Activated naive CD4-positive, alpha-beta T cell treated with anti-CD3 and anti-CD28 coated beads for 36 hours (primary cell): ENCODE measurements at regions not wholly inside any gene's neighbourhood (a gene's known extent, or its start where the extent isn't known, plus 50 kb on each side); places are given as distances from the start of the nearest gene placed in this dataset.

Experiments
- CTCF ChIA-PET: fragments of 350-600 bp; sonication (Branson Sonifier 250); formaldehyde crosslinking; loops from one replicate; lab custom pipeline; 2021; ENCODE audit warnings: antibody characterized with exemption; lab: Charles Lee
- DNase-seq: peaks from one replicate; pipeline ENCODE4 v3.0.0-alpha.2; 2020
- H3K27ac Mint-ChIP-seq: one replicate; pipeline ENCODE4 v1.8.0; 2021; ENCODE audit warnings: mild to moderate bottlenecking, mixed read lengths
- H3K27me3 Mint-ChIP-seq: one replicate; pipeline ENCODE4 v1.8.0; 2021; ENCODE audit warnings: low read depth, mixed read lengths
- H3K36me3 Mint-ChIP-seq: one replicate; pipeline ENCODE4 v1.8.0; 2021; ENCODE audit warnings: low read depth, mixed read lengths
- H3K4me1 Mint-ChIP-seq: one replicate; pipeline ENCODE4 v1.8.0; 2021; ENCODE audit warnings: low read depth, mixed read lengths
- H3K4me3 Mint-ChIP-seq: one replicate; pipeline ENCODE4 v1.8.0; 2021; ENCODE audit warnings: mild to moderate bottlenecking, moderate library complexity, mixed read lengths
- H3K9me3 Mint-ChIP-seq: one replicate; pipeline ENCODE4 v1.8.0; 2021; ENCODE audit warnings: mixed read lengths
- intact Hi-C: fragments of 100-400 bp; cut with micrococcal nuclease; formaldehyde crosslinking; loops from one replicate; pipeline ENCODE4 v1.15.1; 2023

GRCh38 chr10:30793093-30793492 is 163.5 kb upstream of the LYZL2 start:
- peaks cover 35% of the 10 kb centered on the region for H3K4me1 Mint-ChIP-seq

GRCh38 chr10:30792025-30792424 is 162.5 kb upstream of the LYZL2 start:
- peaks cover 4% of the 10 kb centered on the region for H3K36me3 Mint-ChIP-seq
- peak overlapping the region; percentile 70 for H3K27ac Mint-ChIP-seq
- CTCF ChIA-PET: interaction anchor here (1.0 kb wide), 1 partner anchor 8 kb away, joined by 3 read pairs; no protein-coding TSS in a partner anchor
- H3K27me3 Mint-ChIP-seq: no peaks in the 10 kb centered on the region
- H3K4me3 Mint-ChIP-seq: no peak overlapping the region
- H3K9me3 Mint-ChIP-seq: peaks cover 3% of the 10 kb centered on the region
- intact Hi-C loops: no loop called here
- DNase-seq: no peak
- peaks cover 36% of the 10 kb centered on the region for H3K4me1 Mint-ChIP-seq

More at GRCh38 chr10:30793093-30793492, 163.5 kb upstream of the LYZL2 start:
- no peak for DNase-seq
- Mint-ChIP-seq H3K4me3 (no peak overlapping the region), H3K9me3 (peaks cover 3% of the 10 kb centered on the region), H3K36me3 (peaks cover 4% of the 10 kb centered on the region), H3K27me3 (no peaks in the 10 kb centered on the region), H3K27ac (peak overlapping the region; percentile 0)
- intact Hi-C loops: no loop called here
- CTCF ChIA-PET: no interaction called here

- no peak for DNase-seq
- CTCF ChIA-PET: no interaction called here
- Mint-ChIP-seq H3K4me1 (peaks cover 36% of the 10 kb centered on the region), H3K36me3 (peaks cover 4% of the 10 kb centered on the region), H3K4me3 (no peak overlapping the region), H3K9me3 (peaks cover 3% of the 10 kb centered on the region), H3K27ac (peak overlapping the region; percentile 38), H3K27me3 (no peaks in the 10 kb centered on the region)
- intact Hi-C loops: no loop called here
These were observed 161.7 kb upstream of the LYZL2 start for GRCh38 chr10:30791197-30791611.

- peaks cover 4% of the 10 kb centered on the region for H3K36me3 Mint-ChIP-seq
- H3K4me3 Mint-ChIP-seq: no peak overlapping the region
- peaks cover 3% of the 10 kb centered on the region for H3K9me3 Mint-ChIP-seq
These were observed 160.3 kb upstream of the LYZL2 start for GRCh38 chr10:30789806-30790205.

GRCh38 chr10:30788307-30788706 is 158.8 kb upstream of the LYZL2 start:
- peaks cover 45% of the 10 kb centered on the region for H3K4me1 Mint-ChIP-seq
- CTCF ChIA-PET: no interaction called here

More at GRCh38 chr10:30789806-30790205, 160.3 kb upstream of the LYZL2 start:
- intact Hi-C loops: loop anchor here (10.0 kb wide), 1 partner anchor 565 kb away; no protein-coding TSS in a partner anchor
- Mint-ChIP-seq H3K27ac (peak overlapping the region; percentile 10), H3K4me1 (peaks cover 38% of the 10 kb centered on the region), H3K27me3 (no peaks in the 10 kb centered on the region)
- CTCF ChIA-PET: interaction anchor here (0.7 kb wide), 1 partner anchor 118 kb away, joined by 6 read pairs; no protein-coding TSS in a partner anchor
- peak; percentile 41 for DNase-seq

GRCh38 chr10:30786906-30787305 is 157.4 kb upstream of the LYZL2 start:
- intact Hi-C loops: loop anchor here (10.0 kb wide), 1 partner anchor 568 kb away; no protein-coding TSS in a partner anchor
- peaks cover 3% of the 10 kb centered on the region for H3K9me3 Mint-ChIP-seq
- H3K36me3 Mint-ChIP-seq: peaks cover 4% of the 10 kb centered on the region
- no peaks in the 10 kb centered on the region for H3K27me3 Mint-ChIP-seq
- H3K27ac Mint-ChIP-seq: no peak overlapping the region
- no peak overlapping the region for H3K4me3 Mint-ChIP-seq
- peaks cover 38% of the 10 kb centered on the region for H3K4me1 Mint-ChIP-seq
- DNase-seq: no peak
- CTCF ChIA-PET: interaction anchor here (0.9 to 3.0 kb wide), 2 partner anchors 205 to 704 kb away, joined by 3 to 11 read pairs; no protein-coding TSS in a partner anchor

More at GRCh38 chr10:30788307-30788706, 158.8 kb upstream of the LYZL2 start:
- peaks cover 3% of the 10 kb centered on the region for H3K9me3 Mint-ChIP-seq
- DNase-seq: peak; percentile 48
- H3K36me3 Mint-ChIP-seq: peaks cover 4% of the 10 kb centered on the region
- intact Hi-C loops: loop anchor here (10.0 kb wide), 1 partner anchor 566 kb away; no protein-coding TSS in a partner anchor
- H3K27me3 Mint-ChIP-seq: no peaks in the 10 kb centered on the region
- H3K4me3 Mint-ChIP-seq: no peak overlapping the region
- no peak overlapping the region for H3K27ac Mint-ChIP-seq

- no peak for DNase-seq
- peaks cover 3% of the 10 kb centered on the region for H3K9me3 Mint-ChIP-seq
- intact Hi-C loops: loop anchor here (10.0 kb wide), 1 partner anchor 569 kb away; no protein-coding TSS in a partner anchor
- CTCF ChIA-PET: interaction anchor here (0.9 to 3.0 kb wide), 3 partner anchors 204 to 705 kb away, joined by 3 to 11 read pairs (median 3); no protein-coding TSS in a partner anchor
- peaks cover 4% of the 10 kb centered on the region for H3K36me3 Mint-ChIP-seq
- no peaks in the 10 kb centered on the region for H3K27me3 Mint-ChIP-seq
- no peak overlapping the region for H3K27ac Mint-ChIP-seq
- peaks cover 30% of the 10 kb centered on the region for H3K4me1 Mint-ChIP-seq
- H3K4me3 Mint-ChIP-seq: peak overlapping the region; percentile 19
These were observed 156.6 kb upstream of the LYZL2 start for GRCh38 chr10:30786131-30786530.

GRCh38 chr10:30784897-30785605 is 155.5 kb upstream of the LYZL2 start:
- intact Hi-C loops: loop anchor here (1.0 to 10.0 kb wide), 10 partner anchors 59 to 1023 kb away; partner anchors contain the start of gene ZEB1
- DNase-seq: peak; percentile 33
- Mint-ChIP-seq H3K4me1 (peaks cover 24% of the 10 kb centered on the region), H3K27me3 (no peaks in the 10 kb centered on the region), H3K4me3 (peak overlapping the region; percentile 69), H3K9me3 (peaks cover 3% of the 10 kb centered on the region), H3K27ac (no peak overlapping the region), H3K36me3 (peaks cover 4% of the 10 kb centered on the region)
- CTCF ChIA-PET: interaction anchor here (0.5 to 3.0 kb wide), 26 partner anchors 7 to 1026 kb away, joined by 3 to 15 read pairs (median 3); partner anchors contain the start of gene ZNF438

GRCh38 chr10:30784524-30784896 is 155.0 kb upstream of the LYZL2 start:
- Mint-ChIP-seq H3K36me3 (no peaks in the 10 kb centered on the region), H3K4me3 (peak overlapping the region; percentile 69), H3K27ac (peak overlapping the region; percentile 30), H3K27me3 (no peaks in the 10 kb centered on the region), H3K4me1 (peaks cover 19% of the 10 kb centered on the region), H3K9me3 (no peaks in the 10 kb centered on the region)
- DNase-seq: no peak
- intact Hi-C loops: loop anchor here (1.0 to 10.0 kb wide), 9 partner anchors 58 to 1024 kb away; partner anchors contain the start of gene ZEB1
- CTCF ChIA-PET: interaction anchor here (0.5 to 3.0 kb wide), 25 partner anchors 8 to 1026 kb away, joined by 3 to 15 read pairs (median 3); partner anchors contain the start of gene ZNF438

- Mint-ChIP-seq H3K4me3 (peak overlapping the region; percentile 69), H3K9me3 (no peaks in the 10 kb centered on the region), H3K27ac (peak overlapping the region; percentile 0), H3K27me3 (no peaks in the 10 kb centered on the region), H3K36me3 (no peaks in the 10 kb centered on the region), H3K4me1 (peaks cover 17% of the 10 kb centered on the region)
- peak; percentile 89 for DNase-seq
- intact Hi-C loops: loop anchor here (1.0 to 10.0 kb wide), 9 partner anchors 58 to 1024 kb away; partner anchors contain the start of gene ZEB1
- CTCF ChIA-PET: interaction anchor here (0.5 to 3.0 kb wide), 31 partner anchors 8 to 1027 kb away, joined by 3 to 15 read pairs (median 4); partner anchors contain the start of gene ZNF438
These were observed 154.5 kb upstream of the LYZL2 start for GRCh38 chr10:30783939-30784501.

GRCh38 chr10:30782537-30783461 is 153.2 kb upstream of the LYZL2 start:
- Mint-ChIP-seq H3K4me1 (peaks cover 9% of the 10 kb centered on the region), H3K36me3 (no peaks in the 10 kb centered on the region), H3K27me3 (no peaks in the 10 kb centered on the region), H3K27ac (no peak overlapping the region), H3K4me3 (no peak overlapping the region), H3K9me3 (no peaks in the 10 kb centered on the region)
- intact Hi-C loops: loop anchor here (5.0 to 10.0 kb wide), 3 partner anchors 95 to 820 kb away; no protein-coding TSS in a partner anchor
- CTCF ChIA-PET: interaction anchor here (0.6 to 3.0 kb wide), 12 partner anchors 10 to 1009 kb away, joined by 3 to 15 read pairs (median 4); no protein-coding TSS in a partner anchor
- no peak for DNase-seq
